ENCODE measurements at regions not wholly inside any gene's neighbourhood (a gene's known extent, or its start where the extent isn't known, plus 50 kb on each side); places are given as distances from the start of the nearest gene placed in this dataset.

- H3K27ac ChIP-seq (replicated peaks in 1 of 4): no peak overlapping the region
- H3K9me3 ChIP-seq: peaks cover 0 to 7% (median 0%) of the 10 kb centered on the region in 4 donors
- no peak overlapping the region for H3K4me3 ChIP-seq
- DNase-seq (ENCODE audit: extremely low spot score): peak; percentile 42
- no peaks in the 10 kb centered on the region for H3K4me1 ChIP-seq
- H3K27me3 ChIP-seq: peaks cover 0 to 9% (median 0%) of the 10 kb centered on the region in 4 donors
- no peaks in the 10 kb centered on the region for H3K36me3 ChIP-seq
- WGBS: 97% methylated on average over 10 of the region's 11 CpGs
- intact Hi-C loops (cut with DNase I): no loop called here
- no peak for TF ChIP-seq EP300 (IDR thresholded peaks at IDR 0.05)
- TF ChIP-seq CTCF (IDR thresholded peaks at IDR 0.05): no peak
- no peak for TF ChIP-seq POLR2AphosphoS5 (IDR thresholded peaks at IDR 0.05)
- no peak for TF ChIP-seq POLR2A (IDR thresholded peaks at IDR 0.05; ENCODE audit: low read depth)
These were observed 185.6 kb downstream of the ALG10 start for GRCh38 chr12:34207858-34208257.

- H3K9me3 ChIP-seq: peaks cover 0 to 7% (median 0%) of the 10 kb centered on the region in 4 donors
- no peak overlapping the region for H3K4me3 ChIP-seq
- intact Hi-C loops (cut with DNase I): no loop called here
- DNase-seq (ENCODE audit: extremely low spot score): peak; percentile 89
- H3K36me3 ChIP-seq: no peaks in the 10 kb centered on the region
- peaks cover 0 to 9% (median 0%) of the 10 kb centered on the region in 4 donors for H3K27me3 ChIP-seq
- 84% methylated on average over 37 of the region's 41 CpGs for WGBS
- TF ChIP-seq EP300 (IDR thresholded peaks at IDR 0.05) (no peak), POLR2AphosphoS5 (IDR thresholded peaks at IDR 0.05) (no peak), POLR2A (IDR thresholded peaks at IDR 0.05; ENCODE audit: low read depth) (no peak), CTCF (IDR thresholded peaks at IDR 0.05) (no peak)
- no peak overlapping the region for H3K27ac ChIP-seq (replicated peaks in 1 of 4)
- no peaks in the 10 kb centered on the region for H3K4me1 ChIP-seq
These were observed 186.3 kb downstream of the ALG10 start for GRCh38 chr12:34208331-34209258.

GRCh38 chr12:34209259-34209835 lies 187.1 kb downstream of the ALG10 start:
- Histone ChIP-seq H3K4me3 (no peak overlapping the region), H3K27ac (replicated peaks in 1 of 4) (no peak overlapping the region), H3K36me3 (no peaks in the 10 kb centered on the region), H3K4me1 (no peaks in the 10 kb centered on the region), H3K27me3 (peaks cover 0 to 9% (median 0%) of the 10 kb centered on the region in 4 donors), H3K9me3 (peaks cover 0 to 7% (median 0%) of the 10 kb centered on the region in 4 donors)
- TF ChIP-seq POLR2AphosphoS5 (IDR thresholded peaks at IDR 0.05) (no peak), EP300 (IDR thresholded peaks at IDR 0.05) (no peak), CTCF (IDR thresholded peaks at IDR 0.05) (no peak), POLR2A (IDR thresholded peaks at IDR 0.05; ENCODE audit: low read depth) (no peak)
- 75% methylated on average over 22 of the region's 22 CpGs for WGBS
- intact Hi-C loops (cut with DNase I): no loop called here
- DNase-seq (ENCODE audit: extremely low spot score): peak; percentile 87

GRCh38 chr12:34210183-34210582 lies 187.9 kb downstream of the ALG10 start:
- H3K27ac ChIP-seq (replicated peaks in 1 of 4): no peak overlapping the region
- peak; percentile 86 for DNase-seq (ENCODE audit: extremely low spot score)
- no peaks in the 10 kb centered on the region for H3K36me3 ChIP-seq
- intact Hi-C loops (cut with DNase I): no loop called here
- WGBS: 76% methylated on average over 14 of the region's 14 CpGs
- no peaks in the 10 kb centered on the region for H3K4me1 ChIP-seq
- TF ChIP-seq POLR2AphosphoS5 (IDR thresholded peaks at IDR 0.05) (no peak), POLR2A (IDR thresholded peaks at IDR 0.05; ENCODE audit: low read depth) (no peak), EP300 (IDR thresholded peaks at IDR 0.05) (no peak), CTCF (IDR thresholded peaks at IDR 0.05) (no peak)
- no peak overlapping the region for H3K4me3 ChIP-seq
- peaks cover 0 to 3% (median 0%) of the 10 kb centered on the region in 4 donors for H3K9me3 ChIP-seq
- peaks cover 0 to 9% (median 0%) of the 10 kb centered on the region in 4 donors for H3K27me3 ChIP-seq
